ENCODE measurements at regions not wholly inside any gene's neighbourhood (a gene's known extent, or its start where the extent isn't known, plus 50 kb on each side); places are given as distances from the start of the nearest gene placed in this dataset.

- CTCF ChIA-PET: interaction anchor here (0.6 to 1.3 kb wide), 2 partner anchors 10 to 375 kb away, joined by 3 to 4 read pairs; no protein-coding TSS in a partner anchor
- Histone ChIP-seq H3K4me2 (no peak overlapping the region), H3K4me3 (no peak overlapping the region), H3K4me1 (no peaks in the 10 kb centered on the region), H3K9me3 (no peaks in the 10 kb centered on the region), H3K27ac (no peak overlapping the region)
- no peak for ATAC-seq
- POLR2A ChIA-PET: interaction anchor here (0.7 kb wide), 1 partner anchor 213 kb away, joined by 3 read pairs; no protein-coding TSS in a partner anchor
- FAIRE-seq: peak; percentile 79
- TF ChIP-seq HDAC2 (IDR thresholded peaks at IDR 0.05): no peak
- no peak for TF ChIP-seq TP53 (CRISPR knock-in tag; IDR thresholded peaks at IDR 0.05)
- TF ChIP-seq CEBPB (IDR thresholded peaks at IDR 0.05): no peak
- TF ChIP-seq TFCP2L1 (CRISPR knock-in tag; IDR thresholded peaks at IDR 0.05): no peak
- no peak for TF ChIP-seq CHD2 (IDR thresholded peaks at IDR 0.05; ENCODE audit: low read length, partially characterized antibody)
- TF ChIP-seq CBX2 (IDR thresholded peaks at IDR 0.05; ENCODE audit: borderline replicate concordance, low read depth): no peak
- TF ChIP-seq E2F6 (IDR thresholded peaks at IDR 0.05; ENCODE audit: borderline replicate concordance, low read depth): no peak
- no peak for TF ChIP-seq NR3C1 (IDR thresholded peaks at IDR 0.05)
- TF ChIP-seq RFX5 (IDR thresholded peaks at IDR 0.05): no peak
- no peak for TF ChIP-seq HES2 (IDR thresholded peaks at IDR 0.05)
- no peak for TF ChIP-seq HOXB5 (CRISPR knock-in tag; IDR thresholded peaks at IDR 0.05)
- no peak for TF ChIP-seq HOXA7 (CRISPR knock-in tag; IDR thresholded peaks at IDR 0.05)
- no peak for TF ChIP-seq SMC3 (IDR thresholded peaks at IDR 0.05)
- TF ChIP-seq BHLHE40 (IDR thresholded peaks at IDR 0.05; ENCODE audit: low read depth, low read length): no peak
- no peak for TF ChIP-seq FOSL2 (IDR thresholded peaks at IDR 0.05)
- no peak for TF ChIP-seq FOSL2 (CRISPR knock-in tag; IDR thresholded peaks at IDR 0.05)
- TF ChIP-seq POLR2AphosphoS2 (conservative IDR thresholded peaks at IDR 0.05; ENCODE audit: low read length): no peak
- TF ChIP-seq RAD21 (conservative IDR thresholded peaks at IDR 0.05 in 1 of 2, IDR thresholded peaks at IDR 0.05 in 1 of 2): no peak
- no peak for TF ChIP-seq PBX3 (IDR thresholded peaks at IDR 0.05)
- TF ChIP-seq MAX (IDR thresholded peaks at IDR 0.05): no peak
- no peak for TF ChIP-seq CTCF (IDR thresholded peaks at IDR 0.05)
- WGBS (ENCODE audit: missing lambda C conversion rate): 59% methylated on average over 3 of the region's 3 CpGs
- no peak for DNase-seq (ENCODE audit: low read depth in 1 of 2, low spot score in 1 of 2)
Observed at GRCh38 chr2:37459095-37459981, 114.9 kb downstream of the QPCT start.

- WGBS (ENCODE audit: missing lambda C conversion rate): 80% methylated on average over 2 of the region's 2 CpGs
- Histone ChIP-seq H3K4me2 (no peak overlapping the region), H3K27ac (no peak overlapping the region), H3K4me1 (no peaks in the 10 kb centered on the region), H3K9me3 (no peaks in the 10 kb centered on the region), H3K4me3 (no peak overlapping the region)
- ChIA-PET CTCF (no interaction called here), POLR2A (no interaction called here)
- ATAC-seq (no peak), DNase-seq (ENCODE audit: low read depth in 1 of 2, low spot score in 1 of 2) (no peak), FAIRE-seq (no peak)
- TF ChIP-seq ATOH8 (CRISPR knock-in tag; IDR thresholded peaks at IDR 0.05; ENCODE audit: low read depth): no peak
- no peak for TF ChIP-seq EP300 (IDR thresholded peaks at IDR 0.05)
- no peak for TF ChIP-seq MYC (IDR thresholded peaks at IDR 0.05; ENCODE audit: borderline replicate concordance, low read length)
- TF ChIP-seq TFCP2L1 (CRISPR knock-in tag; IDR thresholded peaks at IDR 0.05): no peak
- TF ChIP-seq BCL3 (IDR thresholded peaks at IDR 0.05): no peak
- TF ChIP-seq BHLHE40 (IDR thresholded peaks at IDR 0.05; ENCODE audit: low read depth, low read length): no peak
- TF ChIP-seq HOXB13 (CRISPR knock-in tag; IDR thresholded peaks at IDR 0.05; ENCODE audit: low read depth): no peak
- TF ChIP-seq CHD4 (IDR thresholded peaks at IDR 0.05; ENCODE audit: borderline replicate concordance): no peak
- TF ChIP-seq GATA3 (IDR thresholded peaks at IDR 0.05; ENCODE audit: borderline replicate concordance): no peak
- no peak for TF ChIP-seq CBX2 (IDR thresholded peaks at IDR 0.05; ENCODE audit: borderline replicate concordance, low read depth)
- TF ChIP-seq ZC3H11A (IDR thresholded peaks at IDR 0.05): no peak
- no peak for TF ChIP-seq CHD2 (IDR thresholded peaks at IDR 0.05; ENCODE audit: low read length, partially characterized antibody)
- no peak for TF ChIP-seq FOSL2 (IDR thresholded peaks at IDR 0.05)
- no peak for TF ChIP-seq FOSL2 (CRISPR knock-in tag; IDR thresholded peaks at IDR 0.05)
- TF ChIP-seq MAZ (IDR thresholded peaks at IDR 0.05; ENCODE audit: borderline replicate concordance, low read depth, low read length): no peak
- TF ChIP-seq JUNB (IDR thresholded peaks at IDR 0.05): no peak
- no peak for TF ChIP-seq MAFK (IDR thresholded peaks at IDR 0.05; ENCODE audit: partially characterized antibody)
- no peak for TF ChIP-seq FOXS1 (CRISPR knock-in tag; IDR thresholded peaks at IDR 0.05)
- TF ChIP-seq NR3C1 (IDR thresholded peaks at IDR 0.05): no peak
- no peak for TF ChIP-seq SREBF2 (IDR thresholded peaks at IDR 0.05)
Observed at GRCh38 chr2:37460896-37461229, 116.4 kb downstream of the QPCT start.

Data from A549 (cell line).